ENCODE measurements at regions not wholly inside any gene's neighbourhood (a gene's known extent, or its start where the extent isn't known, plus 50 kb on each side); places are given as distances from the start of the nearest gene placed in this dataset.

DNA sequence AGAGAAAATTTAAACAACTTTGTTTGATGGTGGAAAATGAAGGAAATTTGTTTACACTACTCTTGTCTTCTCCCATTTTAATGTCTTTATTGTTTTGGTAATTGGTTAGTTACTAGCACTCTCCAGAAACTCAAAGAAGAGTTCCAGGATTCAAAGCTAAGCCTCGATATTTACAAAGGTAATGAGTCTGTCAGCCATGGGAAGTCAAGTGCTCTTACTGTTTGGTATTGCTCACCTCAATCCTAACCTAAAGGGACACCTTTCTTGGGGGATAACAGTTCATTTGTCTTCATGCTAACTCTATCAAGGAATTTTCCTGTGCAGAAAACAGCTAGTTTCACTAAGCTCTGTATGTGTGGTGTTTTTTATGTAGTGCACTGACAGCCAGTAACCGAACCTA, 222.9 kb upstream of the LMO3 start:
- FAIRE-seq (no peak), DNase-seq (no peak)
- Histone ChIP-seq H3K9me3 (ENCODE audit: control insufficient read depth in 2 of 3, insufficient read depth in 1 of 3, low read length in 3 of 3) (no peaks in the 10 kb centered on the region), H3K4me3 (ENCODE audit: low read length in 3 of 3) (no peak overlapping the region), H3K4me1 (ENCODE audit: control insufficient read depth in 2 of 3, insufficient read depth in 2 of 3, low read depth in 1 of 3, low read length in 3 of 3) (no peaks in the 10 kb centered on the region), H3K36me3 (ENCODE audit: control insufficient read depth in 2 of 3, insufficient read depth in 3 of 3, low read length in 3 of 3) (no peaks in the 10 kb centered on the region), H3K9ac (ENCODE audit: low read length in 3 of 3) (no peak overlapping the region), H3K27me3 (ENCODE audit: control insufficient read depth, insufficient read depth, low read length) (no peaks in the 10 kb centered on the region), H3K27ac (ENCODE audit: low read depth in 2 of 2, low read length in 2 of 2) (no peak overlapping the region)
- TF ChIP-seq, protein P1, sequence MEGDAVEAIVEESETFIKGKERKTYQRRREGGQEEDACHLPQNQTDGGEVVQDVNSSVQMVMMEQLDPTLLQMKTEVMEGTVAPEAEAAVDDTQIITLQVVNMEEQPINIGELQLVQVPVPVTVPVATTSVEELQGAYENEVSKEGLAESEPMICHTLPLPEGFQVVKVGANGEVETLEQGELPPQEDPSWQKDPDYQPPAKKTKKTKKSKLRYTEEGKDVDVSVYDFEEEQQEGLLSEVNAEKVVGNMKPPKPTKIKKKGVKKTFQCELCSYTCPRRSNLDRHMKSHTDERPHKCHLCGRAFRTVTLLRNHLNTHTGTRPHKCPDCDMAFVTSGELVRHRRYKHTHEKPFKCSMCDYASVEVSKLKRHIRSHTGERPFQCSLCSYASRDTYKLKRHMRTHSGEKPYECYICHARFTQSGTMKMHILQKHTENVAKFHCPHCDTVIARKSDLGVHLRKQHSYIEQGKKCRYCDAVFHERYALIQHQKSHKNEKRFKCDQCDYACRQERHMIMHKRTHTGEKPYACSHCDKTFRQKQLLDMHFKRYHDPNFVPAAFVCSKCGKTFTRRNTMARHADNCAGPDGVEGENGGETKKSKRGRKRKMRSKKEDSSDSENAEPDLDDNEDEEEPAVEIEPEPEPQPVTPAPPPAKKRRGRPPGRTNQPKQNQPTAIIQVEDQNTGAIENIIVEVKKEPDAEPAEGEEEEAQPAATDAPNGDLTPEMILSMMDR (IDR thresholded peaks at IDR 0.05; ENCODE audit: borderline replicate concordance, extremely low read depth, insufficient read depth): no peak
- intact Hi-C loops (cut with DNase I): no loop called here

DNA sequence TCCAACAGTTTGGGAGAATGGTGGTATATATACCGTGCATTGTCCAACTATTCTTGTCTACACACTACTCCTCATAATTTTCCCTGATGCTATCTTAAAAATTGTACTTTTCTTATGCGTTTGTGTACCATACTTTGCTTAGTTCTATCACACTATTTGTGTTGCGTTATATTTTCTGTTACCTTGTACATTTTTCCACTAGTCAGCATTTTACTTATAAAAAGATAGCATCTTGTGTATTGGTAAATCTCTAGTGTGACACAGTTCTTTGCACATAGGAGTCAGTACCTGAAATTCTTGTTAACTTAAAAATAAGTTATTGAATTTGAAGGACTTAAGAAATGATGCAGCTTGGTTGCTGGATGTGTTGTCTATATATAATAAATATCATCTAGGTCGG, 201.8 kb upstream of the LMO3 start:
- no peak overlapping the region for H3K9ac ChIP-seq (ENCODE audit: low read length in 3 of 3)
- intact Hi-C loops (cut with DNase I): no loop called here
- no peak for DNase-seq

DNA sequence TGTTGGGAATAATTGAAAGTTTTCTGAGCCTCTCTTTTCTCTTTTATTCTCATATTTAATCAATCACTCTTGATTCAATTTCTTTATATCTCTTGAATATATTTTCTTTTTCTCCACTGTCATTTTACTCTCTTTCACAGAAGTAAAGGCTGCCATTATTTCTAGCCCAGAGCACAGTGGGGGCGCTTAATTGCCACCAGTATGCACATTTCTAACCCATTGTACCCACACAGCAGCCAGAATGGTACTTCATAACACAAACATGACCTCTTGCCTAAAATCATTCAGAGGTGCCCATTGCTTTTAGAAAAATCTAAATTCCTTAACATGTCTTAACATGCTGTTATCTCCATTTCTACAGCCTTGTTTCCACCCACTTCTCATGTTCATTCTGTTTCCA, 190.2 kb upstream of the LMO3 start:
- H3K4me3 ChIP-seq (ENCODE audit: low read length in 3 of 3): no peak overlapping the region

More for the DNA sequence above, 201.8 kb upstream of the LMO3 start:
- Histone ChIP-seq H3K9me3 (ENCODE audit: control insufficient read depth in 2 of 3, insufficient read depth in 1 of 3, low read length in 3 of 3) (peaks cover 0 to 5% (median 0%) of the 10 kb centered on the region in 3 donors), H3K36me3 (ENCODE audit: control insufficient read depth in 2 of 3, insufficient read depth in 3 of 3, low read length in 3 of 3) (no peaks in the 10 kb centered on the region), H3K27me3 (ENCODE audit: control insufficient read depth, insufficient read depth, low read length) (no peaks in the 10 kb centered on the region), H3K4me1 (ENCODE audit: control insufficient read depth in 2 of 3, insufficient read depth in 2 of 3, low read depth in 1 of 3, low read length in 3 of 3) (no peaks in the 10 kb centered on the region), H3K27ac (ENCODE audit: low read depth in 2 of 2, low read length in 2 of 2) (no peak overlapping the region), H3K4me3 (ENCODE audit: low read length in 3 of 3) (no peak overlapping the region)
- TF ChIP-seq, protein P1 (IDR thresholded peaks at IDR 0.05; ENCODE audit: borderline replicate concordance, extremely low read depth, insufficient read depth): no peak
- FAIRE-seq: no peak

More for the DNA sequence above, 190.2 kb upstream of the LMO3 start:
- Histone ChIP-seq H3K36me3 (ENCODE audit: control insufficient read depth in 2 of 3, insufficient read depth in 3 of 3, low read length in 3 of 3) (no peaks in the 10 kb centered on the region), H3K9me3 (ENCODE audit: control insufficient read depth in 2 of 3, insufficient read depth in 1 of 3, low read length in 3 of 3) (no peaks in the 10 kb centered on the region), H3K27me3 (ENCODE audit: control insufficient read depth, insufficient read depth, low read length) (no peaks in the 10 kb centered on the region), H3K27ac (ENCODE audit: low read depth in 2 of 2, low read length in 2 of 2) (no peak overlapping the region), H3K9ac (ENCODE audit: low read length in 3 of 3) (no peak overlapping the region), H3K4me1 (ENCODE audit: control insufficient read depth in 2 of 3, insufficient read depth in 2 of 3, low read depth in 1 of 3, low read length in 3 of 3) (no peaks in the 10 kb centered on the region)
- intact Hi-C loops (cut with DNase I): no loop called here
- no peak for DNase-seq
- FAIRE-seq: no peak
- TF ChIP-seq, protein P1 (IDR thresholded peaks at IDR 0.05; ENCODE audit: borderline replicate concordance, extremely low read depth, insufficient read depth): no peak

All from kidney (tissue), 13 donors.